Hepatocyte (in vitro differentiated cells): ENCODE measurements at regions not wholly inside any gene's neighbourhood (a gene's known extent, or its start where the extent isn't known, plus 50 kb on each side); places are given as distances from the start of the nearest gene placed in this dataset.
A peak's percentile ranks its signal among the peaks of the same experiment; 100 is the strongest.

Source experiments
- DNase-seq: peaks from one replicate; pipeline ENCODE4 v3.0.0-alpha.2; 2016; ENCODE audit warnings: low spot score
- H2AFZ ChIP-seq: fragments of 200-600 bp; sonication (generic); 2 replicates; pipeline ENCODE4 v1.6.0; 2016; ENCODE audit warnings: antibody characterized with exemption, mild to moderate bottlenecking
- H3K27ac ChIP-seq: fragments of 200-600 bp; sonication (generic); 2 replicates; pipeline ENCODE4 v1.5.1; 2016; ENCODE audit warnings: mild to moderate bottlenecking
- H3K27me3 ChIP-seq: fragments of 200-600 bp; sonication (generic); 2 replicates; pipeline ENCODE4 v1.6.1; 2016
- H3K36me3 ChIP-seq: fragments of 200-600 bp; sonication (generic); replicated peaks from 2 replicates; pipeline ENCODE4 v1.5.1; 2016; ENCODE audit warnings: low read depth; ENCODE audit not compliant: insufficient read depth
- H3K4me1 ChIP-seq: fragments of 200-600 bp; sonication (generic); 2 replicates; pipeline ENCODE4 v1.5.1; 2016; ENCODE audit warnings: mild to moderate bottlenecking, moderate library complexity; ENCODE audit not compliant: insufficient read depth
- H3K4me2 ChIP-seq: fragments of 200-600 bp; sonication (generic); 2 replicates; pipeline ENCODE4 v1.6.0; 2016
- H3K4me3 ChIP-seq: fragments of 200-600 bp; sonication (generic); 2 replicates; pipeline ENCODE4 v1.5.1; 2016; ENCODE audit warnings: mild to moderate bottlenecking
- H3K79me2 ChIP-seq: fragments of 200-600 bp; sonication (generic); 2 replicates; pipeline ENCODE4 v1.6.0; 2017; ENCODE audit warnings: mild to moderate bottlenecking
- H3K9me2 ChIP-seq: fragments of 200-600 bp; sonication (generic); replicated peaks from 2 replicates; pipeline ENCODE4 v1.6.0; 2017; ENCODE audit warnings: mild to moderate bottlenecking; ENCODE audit not compliant: insufficient read depth
- H3K9me3 ChIP-seq: fragments of 200-600 bp; sonication (generic); 2 replicates; pipeline ENCODE4 v1.5.1; 2016; ENCODE audit warnings: low read depth, mild to moderate bottlenecking
- H4K20me1 ChIP-seq: fragments of 200-600 bp; sonication (generic); 2 replicates; pipeline ENCODE4 v1.6.0; 2016; ENCODE audit warnings: mild to moderate bottlenecking; ENCODE audit not compliant: insufficient read depth, poor library complexity, severe bottlenecking
- EZH2 ChIP-seq: fragments of 200-600 bp; sonication (generic); IDR thresholded peaks from 2 replicates; pipeline ENCODE4 v1.6.1; 2016; ENCODE audit warnings: antibody characterized with exemption, mild to moderate bottlenecking, borderline replicate concordance
- EZH2phosphoT487 ChIP-seq: fragments of 200-600 bp; sonication (generic); IDR thresholded peaks from one replicate; pipeline ENCODE4 v1.6.1; 2018; ENCODE audit warnings: antibody characterized with exemption, mild to moderate bottlenecking, low read depth, moderate library complexity; ENCODE audit not compliant: unreplicated experiment, severe bottlenecking
- WGBS: methylation state at CpG from one replicate; pipeline ENCODE4 v1.1.6; 2016; ENCODE audit warnings: low lambda C conversion rate; ENCODE audit errors: missing lambda C conversion rate; 5-methylcytosine and 5-hydroxymethylcytosine counted together
- TF ChIP-seq, protein P1 (sequence below): fragments of 200-600 bp; sonication (generic); IDR thresholded peaks from 2 replicates; pipeline ENCODE4 v1.5.1; 2016; ENCODE audit warnings: antibody characterized with exemption, mild to moderate bottlenecking; ENCODE audit not compliant: poor library complexity

DNA sequence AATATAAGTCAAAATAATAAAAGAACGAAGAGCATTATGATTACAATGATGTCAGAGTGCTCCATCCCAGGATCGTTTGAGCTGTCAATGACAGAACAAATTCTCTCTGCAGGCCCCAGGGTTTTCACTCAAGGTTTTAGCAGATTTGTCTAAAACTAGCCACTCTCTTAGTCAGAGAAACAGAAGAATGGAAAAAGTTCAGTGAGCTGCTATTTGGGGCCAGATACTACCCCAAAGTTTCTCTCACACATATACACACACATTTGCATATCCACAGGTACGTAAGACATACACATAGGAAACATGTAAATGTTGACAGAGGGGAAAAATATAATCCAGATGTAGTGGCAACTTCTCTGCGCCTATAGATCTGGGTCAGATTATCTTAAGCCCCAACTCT is 76.3 kb upstream of the SEMA6A start:
- 89% methylated on average over 4 of the region's 4 CpGs for WGBS

DNA sequence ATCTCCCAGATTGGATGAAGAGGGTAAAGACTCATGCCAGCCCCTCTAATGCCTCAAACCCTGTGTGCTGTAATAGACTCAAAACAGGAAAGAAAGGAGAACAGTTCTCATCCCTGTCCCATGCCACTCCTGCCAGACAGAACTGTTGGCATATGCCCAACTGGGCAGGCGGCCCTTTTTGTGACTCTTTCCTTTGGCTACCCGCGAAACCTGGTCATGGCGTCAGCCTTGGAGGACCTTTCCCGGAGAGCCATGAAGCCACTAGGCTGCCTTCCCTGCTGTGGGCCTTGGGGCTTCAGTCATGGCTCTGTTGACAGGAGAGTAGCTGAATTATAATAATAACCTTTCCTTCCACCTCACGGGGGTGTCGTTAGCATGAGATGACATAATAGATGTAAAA is 75.9 kb upstream of the SEMA6A start:
- no peak overlapping the region for H3K27ac ChIP-seq
- no peaks in the 10 kb centered on the region for H3K36me3 ChIP-seq
- no peaks in the 10 kb centered on the region for H3K79me2 ChIP-seq
- H3K9me2 ChIP-seq: no peaks in the 10 kb centered on the region
- no peaks in the 10 kb centered on the region for H3K27me3 ChIP-seq
- no peak for DNase-seq
- WGBS: 95% methylated on average over 7 of the region's 7 CpGs
- no peak overlapping the region for H3K4me3 ChIP-seq
- no peaks in the 10 kb centered on the region for H3K9me3 ChIP-seq
- no peak overlapping the region for H3K4me2 ChIP-seq
- H2AFZ ChIP-seq: no peak overlapping the region
- no peak for TF ChIP-seq EZH2
- TF ChIP-seq EZH2phosphoT487: no peak
- TF ChIP-seq, protein P1, sequence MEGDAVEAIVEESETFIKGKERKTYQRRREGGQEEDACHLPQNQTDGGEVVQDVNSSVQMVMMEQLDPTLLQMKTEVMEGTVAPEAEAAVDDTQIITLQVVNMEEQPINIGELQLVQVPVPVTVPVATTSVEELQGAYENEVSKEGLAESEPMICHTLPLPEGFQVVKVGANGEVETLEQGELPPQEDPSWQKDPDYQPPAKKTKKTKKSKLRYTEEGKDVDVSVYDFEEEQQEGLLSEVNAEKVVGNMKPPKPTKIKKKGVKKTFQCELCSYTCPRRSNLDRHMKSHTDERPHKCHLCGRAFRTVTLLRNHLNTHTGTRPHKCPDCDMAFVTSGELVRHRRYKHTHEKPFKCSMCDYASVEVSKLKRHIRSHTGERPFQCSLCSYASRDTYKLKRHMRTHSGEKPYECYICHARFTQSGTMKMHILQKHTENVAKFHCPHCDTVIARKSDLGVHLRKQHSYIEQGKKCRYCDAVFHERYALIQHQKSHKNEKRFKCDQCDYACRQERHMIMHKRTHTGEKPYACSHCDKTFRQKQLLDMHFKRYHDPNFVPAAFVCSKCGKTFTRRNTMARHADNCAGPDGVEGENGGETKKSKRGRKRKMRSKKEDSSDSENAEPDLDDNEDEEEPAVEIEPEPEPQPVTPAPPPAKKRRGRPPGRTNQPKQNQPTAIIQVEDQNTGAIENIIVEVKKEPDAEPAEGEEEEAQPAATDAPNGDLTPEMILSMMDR: no peak
- H3K4me1 ChIP-seq: peaks cover 7% of the 10 kb centered on the region
- H4K20me1 ChIP-seq: no peaks in the 10 kb centered on the region

More for the DNA sequence above, 76.3 kb upstream of the SEMA6A start:
- H3K9me2 ChIP-seq: no peaks in the 10 kb centered on the region
- no peak overlapping the region for H3K4me3 ChIP-seq
- DNase-seq: no peak
- no peaks in the 10 kb centered on the region for H4K20me1 ChIP-seq
- no peak overlapping the region for H3K27ac ChIP-seq
- H3K4me2 ChIP-seq: no peak overlapping the region
- no peaks in the 10 kb centered on the region for H3K27me3 ChIP-seq
- TF ChIP-seq, protein P1: no peak
- TF ChIP-seq EZH2: no peak
- no peak for TF ChIP-seq EZH2phosphoT487
- no peaks in the 10 kb centered on the region for H3K36me3 ChIP-seq
- H3K4me1 ChIP-seq: peaks cover 7% of the 10 kb centered on the region
- H2AFZ ChIP-seq: no peak overlapping the region
- no peaks in the 10 kb centered on the region for H3K9me3 ChIP-seq
- H3K79me2 ChIP-seq: no peaks in the 10 kb centered on the region

DNA sequence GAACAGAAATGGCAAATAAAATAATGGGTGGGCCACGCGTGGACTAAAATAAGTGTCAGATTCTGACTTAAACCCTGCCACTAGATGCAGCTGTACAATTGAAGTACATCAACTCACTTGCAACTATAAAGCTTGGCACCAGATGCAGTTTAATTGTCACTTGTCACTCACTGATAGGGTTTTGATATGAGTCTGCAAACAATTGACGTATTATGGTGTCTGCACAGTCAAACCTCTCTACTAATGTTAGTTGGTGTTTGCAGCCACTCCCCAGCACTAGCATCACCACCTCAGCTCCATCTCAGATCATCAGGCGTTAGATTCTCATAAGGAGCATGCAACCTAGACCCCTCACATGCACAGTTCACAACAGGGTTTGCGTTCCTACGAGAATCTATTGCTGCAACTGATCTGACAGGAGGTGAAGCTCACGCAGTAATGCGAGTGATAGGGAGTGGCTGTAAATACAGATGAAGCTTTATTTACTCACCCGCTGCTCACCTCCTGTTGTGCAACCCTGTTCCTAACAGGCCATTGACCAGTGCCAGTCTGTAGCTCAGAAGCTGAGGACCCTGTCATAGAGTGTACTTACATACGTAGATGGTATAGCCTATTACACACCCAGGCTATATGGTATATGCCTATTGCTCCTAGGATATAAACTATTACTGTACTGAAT is 72.1 kb upstream of the SEMA6A start:
- 76% methylated on average over 10 of the region's 10 CpGs for WGBS
- TF ChIP-seq, protein P1: no peak
- no peak for TF ChIP-seq EZH2phosphoT487
- TF ChIP-seq EZH2: no peak
- no peak overlapping the region for H3K4me3 ChIP-seq
- no peak overlapping the region for H3K4me2 ChIP-seq
- no peaks in the 10 kb centered on the region for H3K9me3 ChIP-seq
- peaks cover under 1% of the 10 kb centered on the region for H3K4me1 ChIP-seq
- DNase-seq: peak; percentile 19
- H3K36me3 ChIP-seq: no peaks in the 10 kb centered on the region
- H3K79me2 ChIP-seq: no peaks in the 10 kb centered on the region
- H3K9me2 ChIP-seq: no peaks in the 10 kb centered on the region
- H4K20me1 ChIP-seq: no peaks in the 10 kb centered on the region
- H3K27ac ChIP-seq: no peak overlapping the region
- H2AFZ ChIP-seq: no peak overlapping the region
- H3K27me3 ChIP-seq: no peaks in the 10 kb centered on the region
